ENCODE measurements at regions not wholly inside any gene's neighbourhood (a gene's known extent, or its start where the extent isn't known, plus 50 kb on each side); places are given as distances from the start of the nearest gene placed in this dataset.

DNA sequence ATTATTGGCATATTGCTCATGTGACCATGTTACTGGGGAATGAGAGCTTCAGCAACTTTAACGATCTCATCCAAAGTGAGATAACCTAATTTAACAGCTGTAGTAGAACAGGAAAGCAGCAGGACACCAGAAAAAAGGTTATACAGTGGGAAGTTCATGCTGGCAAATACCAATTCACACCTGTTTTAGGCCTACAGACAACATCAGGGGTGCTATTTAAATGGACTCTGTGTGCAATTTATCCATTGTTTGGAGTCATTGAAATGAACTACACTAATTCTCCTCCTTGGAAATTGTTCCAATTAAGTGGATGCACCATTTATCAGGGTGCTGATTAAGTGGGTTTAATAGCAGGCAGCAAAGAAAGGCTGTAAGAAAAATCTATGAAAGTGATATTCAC lies 424.4 kb upstream of the LMO3 start:
- TF ChIP-seq POLR2AphosphoS5 (IDR thresholded peaks at IDR 0.05): no peak
- TF ChIP-seq, protein P1, sequence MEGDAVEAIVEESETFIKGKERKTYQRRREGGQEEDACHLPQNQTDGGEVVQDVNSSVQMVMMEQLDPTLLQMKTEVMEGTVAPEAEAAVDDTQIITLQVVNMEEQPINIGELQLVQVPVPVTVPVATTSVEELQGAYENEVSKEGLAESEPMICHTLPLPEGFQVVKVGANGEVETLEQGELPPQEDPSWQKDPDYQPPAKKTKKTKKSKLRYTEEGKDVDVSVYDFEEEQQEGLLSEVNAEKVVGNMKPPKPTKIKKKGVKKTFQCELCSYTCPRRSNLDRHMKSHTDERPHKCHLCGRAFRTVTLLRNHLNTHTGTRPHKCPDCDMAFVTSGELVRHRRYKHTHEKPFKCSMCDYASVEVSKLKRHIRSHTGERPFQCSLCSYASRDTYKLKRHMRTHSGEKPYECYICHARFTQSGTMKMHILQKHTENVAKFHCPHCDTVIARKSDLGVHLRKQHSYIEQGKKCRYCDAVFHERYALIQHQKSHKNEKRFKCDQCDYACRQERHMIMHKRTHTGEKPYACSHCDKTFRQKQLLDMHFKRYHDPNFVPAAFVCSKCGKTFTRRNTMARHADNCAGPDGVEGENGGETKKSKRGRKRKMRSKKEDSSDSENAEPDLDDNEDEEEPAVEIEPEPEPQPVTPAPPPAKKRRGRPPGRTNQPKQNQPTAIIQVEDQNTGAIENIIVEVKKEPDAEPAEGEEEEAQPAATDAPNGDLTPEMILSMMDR (IDR thresholded peaks at IDR 0.05): no peak
- no peak for TF ChIP-seq POLR2A (IDR thresholded peaks at IDR 0.05; ENCODE audit: low read depth)
- TF ChIP-seq EP300 (IDR thresholded peaks at IDR 0.05): no peak
